Neural cell (in vitro differentiated cells): ENCODE measurements at regions not wholly inside any gene's neighbourhood (a gene's known extent, or its start where the extent isn't known, plus 50 kb on each side); places are given as distances from the start of the nearest gene placed in this dataset.

Experiments used
- H2AFZ ChIP-seq: fragments of 200-600, 300-800 bp; sonication (generic), shearing (Covaris generic); 2 replicates; pipeline ENCODE4 v1.6.0; 2014; ENCODE audit warnings: low read depth, mild to moderate bottlenecking, antibody characterized with exemption, low read length, moderate library complexity
- H3F3A ChIP-seq: fragments of 200-600 bp; shearing (Covaris generic); 2 replicates; pipeline ENCODE4 v1.6.1; 2016; ENCODE audit warnings: mild to moderate bottlenecking, moderate library complexity, mixed read lengths, antibody characterized with exemption, low read length; ENCODE audit not compliant: insufficient read depth, poor library complexity, severe bottlenecking
- H3K27ac ChIP-seq: fragments of 200-600, 300-800 bp; sonication (generic), shearing (Covaris generic); 2 replicates; pipeline ENCODE4 v1.5.1; 2014; ENCODE audit warnings: mild to moderate bottlenecking, low read length, moderate library complexity
- H3K27me3 ChIP-seq: fragments of 300-800, 200-600 bp; sonication (generic), shearing (Covaris generic); 2 replicates; pipeline ENCODE4 v1.6.0; 2014; ENCODE audit warnings: mild to moderate bottlenecking, low read depth, low read length, moderate library complexity; ENCODE audit not compliant: insufficient read depth
- H3K36me3 ChIP-seq: fragments of 300-800, 200-600 bp; sonication (generic), shearing (Covaris generic); 2 replicates; pipeline ENCODE4 v1.5.1; 2014; ENCODE audit warnings: mild to moderate bottlenecking, antibody characterized with exemption, low read length, moderate library complexity; ENCODE audit not compliant: insufficient read depth
- H3K4me2 ChIP-seq: fragments of 300-800, 200-600 bp; sonication (generic), shearing (Covaris generic); 2 replicates; pipeline ENCODE4 v1.6.0; 2014; ENCODE audit warnings: mild to moderate bottlenecking, low read length
- H3K4me3 ChIP-seq: fragments of 300-800, 200-600 bp; sonication (generic), shearing (Covaris generic); 2 replicates; pipeline ENCODE4 v1.5.1; 2014; ENCODE audit warnings: mild to moderate bottlenecking, low read length, moderate library complexity
- H3K79me2 ChIP-seq: fragments of 200-600 bp; shearing (Covaris generic); replicated peaks from 2 replicates; pipeline ENCODE4 v1.6.0; 2014; ENCODE audit warnings: mild to moderate bottlenecking, low read length, moderate library complexity; ENCODE audit not compliant: insufficient read depth
- H3K9ac ChIP-seq: fragments of 300-800, 200-600 bp; sonication (generic), shearing (Covaris generic); 2 replicates; pipeline ENCODE4 v1.6.1; 2016; ENCODE audit warnings: mild to moderate bottlenecking, low read length, mixed read lengths
- H3K9me2 ChIP-seq: fragments of 200-600 bp; shearing (Covaris generic); 2 replicates; pipeline ENCODE4 v1.6.1; 2016; ENCODE audit warnings: mild to moderate bottlenecking, low read length, mixed read lengths; ENCODE audit not compliant: insufficient read depth
- H3K9me3 ChIP-seq: fragments of 200-600, 300-800 bp; sonication (generic), shearing (Covaris generic); 2 replicates; pipeline ENCODE4 v1.6.1; 2016; ENCODE audit warnings: mild to moderate bottlenecking, mixed run types, low read length, moderate library complexity, mixed read lengths
- H4K20me1 ChIP-seq: fragments of 200-600 bp; shearing (Covaris generic); 2 replicates; pipeline ENCODE4 v1.6.1; 2016; ENCODE audit warnings: mild to moderate bottlenecking, mixed run types; ENCODE audit not compliant: insufficient read depth
- CTCF ChIP-seq: fragments of 450-650 bp; IDR thresholded peaks from 2 replicates; pipeline ENCODE4 v1.5.1; 2014; ENCODE audit warnings: antibody characterized with exemption, mild to moderate bottlenecking, moderate library complexity; ENCODE audit not compliant: poor library complexity, severe bottlenecking
- EP300 ChIP-seq: fragments of 450-650 bp; conservative IDR thresholded peaks from 2 replicates; pipeline ENCODE4 v1.6.1; 2014; ENCODE audit warnings: antibody characterized with exemption, mild to moderate bottlenecking, moderate library complexity; ENCODE audit not compliant: poor library complexity, severe bottlenecking
- EZH2 ChIP-seq: fragments of 200-600, 300-800 bp; shearing (Covaris generic), sonication (generic); IDR thresholded peaks from 2 replicates; pipeline ENCODE4 v1.6.1; 2014; ENCODE audit warnings: antibody characterized with exemption, low read length, borderline replicate concordance, mild to moderate bottlenecking; ENCODE audit not compliant: insufficient read depth, poor library complexity, severe bottlenecking
- MXI1 ChIP-seq: fragments of 450-650 bp; conservative IDR thresholded peaks from 2 replicates; pipeline ENCODE4 v1.6.1; 2014; ENCODE audit warnings: antibody characterized with exemption, mild to moderate bottlenecking; ENCODE audit not compliant: poor library complexity, severe bottlenecking
- POLR2AphosphoS5 ChIP-seq: IDR thresholded peaks from 2 replicates; pipeline ENCODE4 v1.6.1; 2012
- RAD21 ChIP-seq: fragments of 450-650 bp; conservative IDR thresholded peaks from 2 replicates; pipeline ENCODE4 v1.6.1; 2014; ENCODE audit warnings: antibody characterized with exemption, mild to moderate bottlenecking, moderate library complexity
- REST ChIP-seq: IDR thresholded peaks from 2 replicates; pipeline ENCODE4 v1.6.1; 2012; ENCODE audit warnings: borderline replicate concordance
- SMC3 ChIP-seq: fragments of 450-650 bp; conservative IDR thresholded peaks from 2 replicates; pipeline ENCODE4 v1.6.1; 2014; ENCODE audit warnings: antibody characterized with exemption, mild to moderate bottlenecking, moderate library complexity; ENCODE audit not compliant: poor library complexity
- TAF1 ChIP-seq: IDR thresholded peaks from 2 replicates; pipeline ENCODE4 v1.6.1; 2012; ENCODE audit warnings: low read depth

GRCh38 chr18:38575023-38575422, 1009.4 kb upstream of the CELF4 start:
- Histone ChIP-seq H3K4me2 (no peak overlapping the region), H2AFZ (no peak overlapping the region), H3K9me3 (no peaks in the 10 kb centered on the region), H4K20me1 (no peaks in the 10 kb centered on the region), H3K27ac (no peak overlapping the region), H3F3A (no peaks in the 10 kb centered on the region), H3K36me3 (no peaks in the 10 kb centered on the region), H3K9me2 (no peaks in the 10 kb centered on the region), H3K27me3 (no peaks in the 10 kb centered on the region), H3K79me2 (no peaks in the 10 kb centered on the region), H3K4me3 (no peak overlapping the region), H3K9ac (no peak overlapping the region)
- TF ChIP-seq POLR2AphosphoS5 (no peak), RAD21 (no peak), TAF1 (no peak), EZH2 (no peak), CTCF (no peak), REST (no peak), MXI1 (no peak), EP300 (no peak), SMC3 (no peak)

GRCh38 chr18:38572554-38573111, 1007.0 kb upstream of the CELF4 start:
- H3K9me3 ChIP-seq = no peaks in the 10 kb centered on the region
- H4K20me1 ChIP-seq = no peaks in the 10 kb centered on the region
- H3K79me2 ChIP-seq = no peaks in the 10 kb centered on the region
- H3K4me2 ChIP-seq = no peak overlapping the region
- H3K36me3 ChIP-seq = no peaks in the 10 kb centered on the region
- TF ChIP-seq MXI1 = no peak
- no peak for TF ChIP-seq POLR2AphosphoS5
- no peak for TF ChIP-seq SMC3
- no peak for TF ChIP-seq RAD21
- TF ChIP-seq EZH2 = no peak
- no peak for TF ChIP-seq TAF1
- TF ChIP-seq REST = no peak
- TF ChIP-seq CTCF = no peak
- no peak for TF ChIP-seq EP300
- H2AFZ ChIP-seq = no peak overlapping the region
- no peaks in the 10 kb centered on the region for H3F3A ChIP-seq
- H3K4me3 ChIP-seq = no peak overlapping the region
- no peak overlapping the region for H3K9ac ChIP-seq
- no peaks in the 10 kb centered on the region for H3K27me3 ChIP-seq
- no peaks in the 10 kb centered on the region for H3K9me2 ChIP-seq
- no peak overlapping the region for H3K27ac ChIP-seq
